Endothelial cell (in vitro differentiated cells): ENCODE measurements at regions not wholly inside any gene's neighbourhood (a gene's known extent, or its start where the extent isn't known, plus 50 kb on each side); places are given as distances from the start of the nearest gene placed in this dataset.

Source experiments
- DNase-seq: peaks from one replicate; pipeline ENCODE4 v3.0.0; 2021; ENCODE audit warnings: low spot score
- H3K27ac Mint-ChIP-seq: one replicate; pipeline ENCODE4 v1.8.0; 2021; ENCODE audit warnings: mixed read lengths, inconsistent platforms; ENCODE audit not compliant: unreplicated experiment
- H3K27me3 Mint-ChIP-seq: one replicate; pipeline ENCODE4 v1.8.0; 2021; ENCODE audit warnings: mild to moderate bottlenecking, moderate library complexity, mixed read lengths, inconsistent platforms; ENCODE audit not compliant: unreplicated experiment
- H3K36me3 Mint-ChIP-seq: one replicate; pipeline ENCODE4 v1.8.0; 2021; ENCODE audit warnings: mild to moderate bottlenecking, low read depth, mixed read lengths, inconsistent platforms; ENCODE audit not compliant: unreplicated experiment
- H3K4me1 Mint-ChIP-seq: one replicate; pipeline ENCODE4 v1.8.0; 2021; ENCODE audit warnings: mild to moderate bottlenecking, mixed read lengths, inconsistent platforms; ENCODE audit not compliant: unreplicated experiment
- H3K4me3 Mint-ChIP-seq: one replicate; pipeline ENCODE4 v1.8.0; 2021; ENCODE audit warnings: mild to moderate bottlenecking, mixed read lengths, inconsistent platforms; ENCODE audit not compliant: unreplicated experiment
- H3K9me3 Mint-ChIP-seq: one replicate; pipeline ENCODE4 v1.8.0; 2021; ENCODE audit warnings: mixed read lengths, inconsistent platforms; ENCODE audit not compliant: unreplicated experiment
- TF ChIP-seq, protein P1 (sequence below): fragments of 200-600 bp; sonication (generic); IDR thresholded peaks from one replicate; pipeline ENCODE4 v1.5.0; 2021; ENCODE audit warnings: antibody characterized with exemption; ENCODE audit not compliant: unreplicated experiment

DNA sequence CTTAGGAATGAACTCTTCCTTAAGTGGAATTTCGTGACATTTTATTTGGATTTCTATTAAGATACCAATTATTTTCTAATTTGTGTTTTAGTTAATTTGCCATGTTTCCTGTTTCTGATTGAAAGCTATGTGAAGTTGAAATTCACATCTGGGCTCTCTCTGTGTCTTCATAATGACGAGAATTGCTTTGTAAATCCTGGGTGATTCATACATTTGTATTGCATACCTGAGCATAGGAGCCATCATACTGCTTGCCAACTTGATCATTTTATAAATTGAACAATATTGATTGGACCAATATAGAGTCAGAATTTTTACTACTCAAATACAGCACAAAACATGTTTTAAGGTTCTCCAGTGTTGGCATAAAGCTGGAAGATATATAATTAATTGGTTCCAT lies 817.9 kb downstream of the BRINP3 start:
- DNase-seq: no peak
- Mint-ChIP-seq H3K4me1 (peaks cover 5% of the 10 kb centered on the region), H3K36me3 (no peaks in the 10 kb centered on the region), H3K9me3 (no peaks in the 10 kb centered on the region), H3K27me3 (peaks cover 2% of the 10 kb centered on the region), H3K27ac (no peak overlapping the region), H3K4me3 (no peak overlapping the region)
- TF ChIP-seq, protein P1, sequence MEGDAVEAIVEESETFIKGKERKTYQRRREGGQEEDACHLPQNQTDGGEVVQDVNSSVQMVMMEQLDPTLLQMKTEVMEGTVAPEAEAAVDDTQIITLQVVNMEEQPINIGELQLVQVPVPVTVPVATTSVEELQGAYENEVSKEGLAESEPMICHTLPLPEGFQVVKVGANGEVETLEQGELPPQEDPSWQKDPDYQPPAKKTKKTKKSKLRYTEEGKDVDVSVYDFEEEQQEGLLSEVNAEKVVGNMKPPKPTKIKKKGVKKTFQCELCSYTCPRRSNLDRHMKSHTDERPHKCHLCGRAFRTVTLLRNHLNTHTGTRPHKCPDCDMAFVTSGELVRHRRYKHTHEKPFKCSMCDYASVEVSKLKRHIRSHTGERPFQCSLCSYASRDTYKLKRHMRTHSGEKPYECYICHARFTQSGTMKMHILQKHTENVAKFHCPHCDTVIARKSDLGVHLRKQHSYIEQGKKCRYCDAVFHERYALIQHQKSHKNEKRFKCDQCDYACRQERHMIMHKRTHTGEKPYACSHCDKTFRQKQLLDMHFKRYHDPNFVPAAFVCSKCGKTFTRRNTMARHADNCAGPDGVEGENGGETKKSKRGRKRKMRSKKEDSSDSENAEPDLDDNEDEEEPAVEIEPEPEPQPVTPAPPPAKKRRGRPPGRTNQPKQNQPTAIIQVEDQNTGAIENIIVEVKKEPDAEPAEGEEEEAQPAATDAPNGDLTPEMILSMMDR: no peak

DNA sequence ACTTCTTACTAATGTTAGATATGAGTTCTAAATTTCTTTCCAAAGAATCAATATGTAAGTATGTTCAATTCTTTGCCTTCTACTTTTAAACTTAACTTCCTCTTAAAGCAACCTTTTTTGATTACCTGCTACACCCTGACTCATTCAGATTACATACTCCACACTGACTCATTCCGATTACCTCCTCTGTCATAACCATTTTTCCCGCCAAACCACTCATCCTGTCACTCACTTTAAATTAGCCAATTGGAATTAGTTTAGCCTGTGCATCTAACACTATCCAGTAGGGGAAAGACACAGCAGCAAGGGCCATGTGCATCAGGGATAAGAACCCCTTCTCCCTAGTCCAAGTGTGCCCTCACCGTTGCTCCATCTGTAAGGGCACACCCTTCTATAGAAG lies 815.5 kb downstream of the BRINP3 start:
- H3K36me3 Mint-ChIP-seq: no peaks in the 10 kb centered on the region
- TF ChIP-seq, protein P1: no peak
- no peaks in the 10 kb centered on the region for H3K9me3 Mint-ChIP-seq
- H3K27ac Mint-ChIP-seq: no peak overlapping the region
- H3K4me1 Mint-ChIP-seq: no peaks in the 10 kb centered on the region
- DNase-seq: no peak
- peaks cover 2% of the 10 kb centered on the region for H3K27me3 Mint-ChIP-seq
- H3K4me3 Mint-ChIP-seq: no peak overlapping the region

DNA sequence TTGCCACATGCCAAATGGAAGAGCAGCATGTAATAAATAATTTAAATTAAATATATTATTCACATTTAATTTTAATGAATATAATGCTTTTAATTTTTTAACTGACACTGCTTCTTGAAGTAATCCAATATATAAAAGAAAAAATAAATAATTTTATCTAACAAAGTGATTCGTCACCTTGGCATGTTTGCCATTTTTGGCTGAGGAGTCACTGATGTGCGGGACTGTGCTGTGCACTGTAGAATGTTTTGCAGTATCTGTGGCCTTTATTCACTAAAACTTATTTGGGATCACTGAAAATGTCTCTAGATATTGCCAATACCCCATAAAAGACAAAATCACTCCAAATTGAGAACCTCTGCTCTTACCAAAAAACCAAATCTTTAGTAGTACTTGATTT lies 807.8 kb downstream of the BRINP3 start:
- H3K4me1 Mint-ChIP-seq: no peaks in the 10 kb centered on the region
- H3K36me3 Mint-ChIP-seq: no peaks in the 10 kb centered on the region
- DNase-seq: no peak
- H3K9me3 Mint-ChIP-seq: no peaks in the 10 kb centered on the region
- H3K4me3 Mint-ChIP-seq: no peak overlapping the region
- TF ChIP-seq, protein P1: no peak
- no peaks in the 10 kb centered on the region for H3K27me3 Mint-ChIP-seq
- H3K27ac Mint-ChIP-seq: no peak overlapping the region

DNA sequence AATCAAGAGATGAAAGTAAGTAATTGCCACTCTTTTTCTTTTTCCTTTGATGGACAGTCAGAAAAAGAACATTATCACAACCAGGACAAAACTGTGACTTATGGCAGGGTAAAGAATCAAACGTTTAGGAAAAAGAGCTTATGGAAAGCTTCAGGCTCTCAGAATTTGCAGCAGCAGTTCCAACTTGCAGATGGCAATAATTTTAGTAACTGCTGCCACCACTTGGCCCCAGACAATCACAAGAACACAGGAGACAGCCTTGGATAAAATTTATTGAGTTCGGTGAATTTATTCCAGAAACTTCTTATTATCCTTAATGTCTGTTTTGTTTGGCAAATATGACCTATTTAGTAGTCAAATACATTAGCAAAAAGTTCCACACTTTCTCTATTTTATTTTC lies 804.4 kb downstream of the BRINP3 start:
- Mint-ChIP-seq H3K27me3 (no peaks in the 10 kb centered on the region), H3K9me3 (no peaks in the 10 kb centered on the region)
- TF ChIP-seq, protein P1: no peak

DNA sequence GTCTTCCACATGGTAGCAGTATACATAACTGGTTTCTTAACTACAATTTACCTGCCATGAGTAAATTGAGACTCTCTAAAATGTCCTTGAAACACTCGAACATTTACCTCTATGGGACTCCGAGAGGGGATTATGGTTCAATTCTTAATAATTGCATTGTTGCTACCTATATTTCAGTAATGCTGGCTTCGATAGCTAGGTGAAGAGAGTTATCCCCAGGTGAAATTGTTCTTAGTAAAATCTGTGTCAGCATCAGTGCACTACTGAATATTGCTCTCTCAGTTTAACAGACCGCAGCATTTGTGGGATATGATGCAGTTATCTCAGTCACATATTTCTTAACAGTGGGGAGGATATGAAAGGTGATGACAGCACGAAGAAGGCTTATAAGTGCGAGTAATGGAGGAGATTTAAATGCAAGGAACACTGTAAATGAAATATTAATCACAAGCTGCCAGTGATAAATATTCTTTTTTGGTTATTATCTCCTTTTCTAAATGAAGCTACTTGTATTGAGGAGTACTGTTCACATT lies 801.9 kb downstream of the BRINP3 start:
- Mint-ChIP-seq H3K4me1 (peaks cover 23% of the 10 kb centered on the region), H3K27me3 (no peaks in the 10 kb centered on the region), H3K4me3 (no peak overlapping the region), H3K36me3 (no peaks in the 10 kb centered on the region), H3K9me3 (no peaks in the 10 kb centered on the region), H3K27ac (no peak overlapping the region)
- DNase-seq: no peak
- TF ChIP-seq, protein P1: no peak

More for the DNA sequence above, 804.4 kb downstream of the BRINP3 start:
- DNase-seq: no peak
- no peak overlapping the region for H3K27ac Mint-ChIP-seq
- H3K36me3 Mint-ChIP-seq: no peaks in the 10 kb centered on the region
- H3K4me1 Mint-ChIP-seq: peaks cover 20% of the 10 kb centered on the region
- no peak overlapping the region for H3K4me3 Mint-ChIP-seq
